GM18858 (cell line): ENCODE measurements at regions not wholly inside any gene's neighbourhood (a gene's known extent, or its start where the extent isn't known, plus 50 kb on each side); places are given as distances from the start of the nearest gene placed in this dataset.

Experiments
- ATAC-seq: cut with Tn5 transposase; IDR thresholded peaks from one replicate; pipeline ENCODE4 v1.9.1; 2021; ENCODE audit not compliant: unreplicated experiment

DNA sequence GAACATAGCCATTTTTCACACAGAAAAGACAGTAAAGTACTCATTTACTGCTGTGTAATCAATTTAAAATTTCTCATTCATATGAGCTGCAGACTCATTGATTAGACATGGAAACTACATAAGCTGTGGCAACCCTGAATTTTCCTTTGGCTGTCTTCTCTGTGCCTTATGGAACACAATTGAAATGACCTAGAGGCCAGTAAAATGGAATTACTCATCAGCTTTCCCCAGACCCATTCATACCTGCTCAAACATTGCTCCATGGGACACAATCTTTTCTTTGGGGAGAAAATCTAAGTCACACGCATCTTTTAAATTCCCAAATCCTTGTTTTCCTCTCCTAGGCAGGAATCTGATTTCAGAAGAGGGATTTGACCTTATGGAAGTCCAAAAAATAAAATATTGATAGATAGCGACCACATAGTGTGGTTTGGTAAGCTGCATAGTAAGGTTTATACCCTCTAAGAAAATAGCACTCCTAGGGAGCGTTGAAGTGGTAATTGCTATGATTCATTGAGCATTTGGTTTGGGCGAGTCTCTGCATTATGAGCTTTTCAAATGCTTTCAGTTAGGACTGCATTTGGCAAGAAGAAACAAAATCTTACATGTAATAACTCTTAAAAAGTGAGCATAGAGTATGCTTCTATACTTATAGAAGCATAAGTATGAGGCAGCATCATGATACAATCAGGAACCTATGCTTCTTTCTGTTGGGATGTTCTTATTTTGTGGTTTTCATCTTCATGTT lies 243.4 kb upstream of the GADL1 start:
- no peak for ATAC-seq

DNA sequence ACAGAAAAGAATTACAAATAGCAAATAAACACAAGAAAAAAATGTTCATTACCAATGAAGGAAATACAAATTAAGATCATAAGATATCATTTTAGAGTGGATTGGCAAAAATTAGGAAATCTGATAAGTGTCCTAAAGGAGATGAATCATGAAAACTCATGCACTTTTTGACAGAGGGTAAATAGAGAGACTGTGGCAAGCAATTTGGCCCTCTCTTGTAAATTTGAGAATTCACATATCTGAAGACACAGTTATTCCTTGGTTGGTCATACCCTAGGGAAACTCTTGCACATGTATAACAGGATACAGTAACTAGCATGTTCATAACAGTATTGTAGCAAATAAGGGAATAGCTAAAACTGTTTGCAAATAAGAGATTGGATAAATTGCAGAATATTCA lies 246.0 kb upstream of the GADL1 start:
- ATAC-seq = no peak

DNA sequence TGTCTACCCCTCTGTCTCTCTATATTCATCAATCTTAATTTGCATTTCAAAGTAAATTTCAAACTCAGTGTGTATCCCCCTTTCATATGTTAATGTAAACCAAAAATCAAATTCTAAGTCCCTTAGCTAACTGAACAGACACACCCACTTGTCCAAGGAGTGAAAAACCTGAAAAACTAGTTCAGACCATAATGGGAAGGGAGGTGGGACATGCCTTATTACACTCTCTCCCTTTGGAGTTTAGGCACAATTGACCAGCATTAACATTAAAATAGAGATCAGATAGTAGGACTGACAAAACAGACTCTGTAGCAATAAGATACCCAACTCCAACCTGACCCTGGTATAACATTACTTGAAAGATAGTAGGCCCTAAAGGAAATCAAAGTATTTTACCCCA lies 247.7 kb upstream of the GADL1 start:
- ATAC-seq = no peak

DNA sequence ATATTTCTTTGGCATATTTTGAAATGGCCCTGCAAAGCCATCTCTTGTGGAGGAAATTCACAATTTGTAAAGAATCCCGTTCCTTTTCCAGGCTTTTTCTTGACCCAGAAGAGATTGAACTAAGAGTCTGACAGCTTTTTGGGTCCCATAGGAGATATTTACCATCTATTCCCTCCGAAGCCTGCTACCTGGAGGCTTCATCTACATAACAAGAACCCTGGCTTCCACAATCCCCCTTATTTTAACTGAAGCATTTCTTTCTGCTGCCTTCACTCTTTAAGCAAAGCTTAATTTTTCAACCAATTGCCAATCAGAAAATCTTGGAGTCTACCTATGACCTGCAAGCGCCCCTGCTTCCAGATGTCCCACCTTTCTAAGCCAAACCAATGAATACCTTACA lies 248.1 kb upstream of the GADL1 start:
- no peak for ATAC-seq

DNA sequence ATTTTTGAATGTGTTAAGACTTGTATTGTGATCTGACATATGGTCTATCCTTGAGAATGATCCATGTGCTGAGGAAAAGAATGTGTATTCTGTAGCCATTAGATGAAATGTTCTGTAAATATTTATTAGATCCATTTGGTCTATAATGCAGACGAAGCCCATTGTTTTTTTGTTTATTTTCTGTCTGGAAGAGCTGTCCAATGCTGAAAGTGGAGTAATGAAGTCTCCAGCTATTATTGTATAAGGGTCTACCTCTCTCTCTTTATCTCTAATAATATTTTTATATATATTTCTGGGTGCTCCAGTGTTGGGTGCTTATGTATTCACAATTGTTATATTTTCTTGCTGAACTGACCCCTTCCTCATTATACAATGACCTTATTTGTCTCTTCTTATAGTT lies 250.6 kb upstream of the GADL1 start:
- ATAC-seq = no peak

DNA sequence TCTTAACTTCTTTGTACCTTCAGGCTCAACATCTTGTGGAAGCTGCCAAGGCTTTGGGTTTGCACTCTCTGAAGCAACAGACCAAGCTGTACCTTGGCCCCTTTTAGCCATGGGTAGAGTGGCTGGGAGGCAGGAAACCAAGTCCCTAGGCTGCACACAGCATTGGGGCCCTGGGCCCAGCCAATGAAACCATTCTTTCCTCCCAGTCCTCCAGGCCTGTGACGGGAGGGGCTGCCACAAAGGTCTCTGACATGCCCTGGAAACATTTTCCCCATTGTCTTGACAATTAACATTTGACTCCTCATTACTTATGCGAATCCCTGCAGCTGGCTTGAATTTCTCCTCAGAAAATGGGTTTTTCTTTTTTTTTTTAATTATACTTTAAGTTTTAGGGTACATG lies 253.1 kb upstream of the GADL1 start:
- no peak for ATAC-seq

DNA sequence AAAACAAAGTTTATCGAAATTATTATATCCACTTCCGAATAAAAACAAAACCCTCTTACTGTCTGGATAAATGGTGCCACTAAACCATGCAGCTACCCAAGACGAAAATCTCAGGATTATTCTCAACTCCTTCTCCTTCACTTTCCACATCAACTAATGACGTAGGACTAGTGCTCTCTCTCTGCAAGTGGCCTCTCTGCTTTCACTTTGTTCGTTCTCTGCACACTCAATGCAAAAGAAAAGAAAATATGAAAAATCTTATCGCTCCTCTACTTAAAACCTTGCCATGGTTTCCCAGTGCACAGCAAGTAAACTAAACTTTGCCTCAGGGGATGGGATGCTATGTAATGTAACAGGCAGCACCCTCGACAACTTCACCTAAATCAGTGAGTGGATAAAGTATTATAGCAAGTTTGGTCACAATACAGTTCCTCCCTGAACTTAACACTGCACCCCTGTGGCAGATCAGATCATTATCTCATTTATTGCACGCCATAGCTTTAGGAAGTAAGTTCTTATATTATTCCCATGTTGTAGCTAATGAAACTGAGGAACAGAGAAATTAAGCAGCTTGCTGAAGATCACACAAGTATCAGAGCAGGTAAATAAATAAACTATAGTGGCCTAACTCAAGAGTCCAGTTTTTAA lies 262.7 kb upstream of the GADL1 start:
- ATAC-seq = no peak

DNA sequence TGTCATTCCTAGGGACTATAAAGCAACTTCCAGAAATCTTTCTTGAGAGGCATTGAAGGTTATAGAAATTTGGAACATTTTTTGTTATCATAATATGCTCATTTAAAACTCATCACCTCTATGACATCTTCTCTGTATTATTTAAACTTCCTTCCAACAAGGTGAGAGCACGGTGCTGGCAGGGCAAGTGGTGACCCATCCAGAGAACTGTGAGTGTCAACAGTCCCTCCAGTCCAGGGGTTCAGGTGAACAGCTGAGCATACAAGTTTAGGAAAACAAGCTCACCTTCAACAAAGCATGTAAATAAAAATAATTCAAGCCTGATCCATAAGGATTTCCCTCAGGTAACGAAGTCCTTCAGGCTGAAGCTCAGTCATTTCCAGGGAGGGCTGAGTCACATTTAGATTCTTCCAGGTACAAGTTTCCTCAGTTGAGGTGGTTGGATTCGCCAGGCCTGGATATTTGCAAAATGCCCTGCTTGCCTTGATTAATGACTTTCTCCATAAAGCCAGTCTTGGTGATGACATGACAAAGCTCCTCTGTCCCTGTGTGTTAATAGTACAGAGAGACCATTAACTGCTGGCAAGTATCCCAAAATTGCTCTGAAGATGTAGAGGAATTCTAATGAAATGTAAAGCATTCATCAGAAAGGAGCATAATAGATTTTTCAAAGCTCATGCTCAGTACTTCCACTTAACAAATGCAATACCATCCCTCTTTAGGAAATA lies 263.6 kb upstream of the GADL1 start:
- no peak for ATAC-seq

DNA sequence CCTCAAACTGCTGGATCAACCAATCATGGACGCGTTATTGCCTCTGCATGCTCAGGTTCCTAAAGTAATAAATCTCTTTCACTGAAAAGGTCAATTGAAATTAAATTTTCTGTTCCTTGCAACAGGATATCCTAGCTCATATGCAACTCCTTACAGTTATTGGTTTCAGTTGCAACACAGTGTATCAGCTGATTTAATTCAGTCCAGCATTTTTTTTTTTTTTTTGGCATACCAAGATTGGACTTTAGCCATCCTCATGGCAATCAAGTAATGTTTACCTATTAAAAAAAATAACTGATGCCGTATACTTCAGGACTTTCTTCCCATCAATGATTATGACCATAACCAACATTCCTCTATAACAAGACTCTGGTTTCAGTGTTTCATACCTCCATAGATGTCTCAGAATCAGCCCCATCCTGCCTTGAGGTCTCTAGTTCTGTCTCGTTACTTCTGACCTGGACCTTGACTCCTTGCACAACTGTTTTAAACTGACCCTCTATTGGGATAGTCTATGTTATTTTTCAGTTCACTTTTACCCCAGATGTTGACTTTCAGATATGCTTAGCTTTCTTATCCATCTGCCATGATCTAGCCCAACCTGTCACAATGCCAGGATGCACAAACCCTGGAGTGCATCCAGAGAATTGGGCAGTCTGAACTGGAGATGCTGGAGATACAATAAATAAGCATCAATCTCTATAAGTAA lies 265.0 kb upstream of the GADL1 start:
- ATAC-seq = no peak

DNA sequence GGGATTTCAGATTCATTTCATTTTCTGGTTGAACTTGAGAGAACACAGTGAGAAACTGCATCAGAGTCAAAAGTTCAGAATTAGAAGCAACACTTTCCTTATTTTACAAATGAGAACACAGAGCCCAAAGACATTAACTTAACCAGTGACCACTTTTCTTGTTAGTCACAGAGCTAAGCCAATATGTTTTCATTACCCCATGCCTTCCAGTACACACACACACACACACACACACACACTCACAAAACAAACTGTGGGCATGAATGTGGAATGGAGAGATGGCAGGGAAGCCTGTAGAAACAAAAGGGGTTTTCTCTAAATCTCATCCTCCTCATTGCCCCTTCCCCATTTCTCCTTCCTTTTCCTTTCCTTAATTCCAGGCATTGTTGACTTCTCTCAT lies 267.4 kb upstream of the GADL1 start:
- ATAC-seq = no peak

DNA sequence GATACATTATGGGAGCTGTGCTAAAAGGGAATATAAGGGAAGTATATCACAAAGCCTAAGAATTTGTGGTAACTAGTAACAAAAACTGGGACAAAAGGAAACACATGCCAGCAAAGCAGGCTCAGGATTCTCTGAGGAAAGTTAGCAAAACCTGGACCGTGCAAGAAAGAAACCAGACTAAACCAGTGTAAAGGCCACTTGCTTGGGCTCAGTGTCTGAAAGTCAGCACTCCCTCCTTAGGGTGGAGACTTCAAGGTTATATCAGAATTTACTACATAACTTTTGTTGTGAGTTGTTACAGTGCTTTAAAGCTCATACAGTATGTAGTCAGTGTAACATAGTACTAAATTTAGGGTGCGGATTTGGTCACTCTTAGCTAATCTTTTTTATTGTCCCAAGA lies 269.9 kb upstream of the GADL1 start:
- no peak for ATAC-seq

DNA sequence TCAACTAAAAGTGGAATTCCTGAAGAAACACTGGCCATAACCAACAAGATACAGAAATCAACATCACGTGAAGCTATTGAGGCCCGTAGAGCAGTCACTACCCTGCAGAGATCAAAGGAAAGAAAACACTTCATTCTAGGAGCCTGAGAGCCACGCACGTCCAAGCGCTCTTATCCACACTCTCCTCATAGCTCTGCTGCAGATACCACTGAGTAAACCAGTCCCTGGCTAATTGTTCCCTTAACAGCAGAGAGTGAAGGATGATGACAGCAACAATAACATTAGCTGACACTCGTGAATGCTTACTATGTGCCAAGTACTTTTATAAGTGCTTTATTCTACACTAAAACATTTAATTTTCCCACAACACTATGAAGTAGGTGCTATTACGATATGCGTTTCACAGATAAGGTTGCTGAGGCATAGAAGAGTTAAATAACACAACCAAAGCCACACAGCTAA lies 271.0 kb upstream of the GADL1 start:
- ATAC-seq = no peak

DNA sequence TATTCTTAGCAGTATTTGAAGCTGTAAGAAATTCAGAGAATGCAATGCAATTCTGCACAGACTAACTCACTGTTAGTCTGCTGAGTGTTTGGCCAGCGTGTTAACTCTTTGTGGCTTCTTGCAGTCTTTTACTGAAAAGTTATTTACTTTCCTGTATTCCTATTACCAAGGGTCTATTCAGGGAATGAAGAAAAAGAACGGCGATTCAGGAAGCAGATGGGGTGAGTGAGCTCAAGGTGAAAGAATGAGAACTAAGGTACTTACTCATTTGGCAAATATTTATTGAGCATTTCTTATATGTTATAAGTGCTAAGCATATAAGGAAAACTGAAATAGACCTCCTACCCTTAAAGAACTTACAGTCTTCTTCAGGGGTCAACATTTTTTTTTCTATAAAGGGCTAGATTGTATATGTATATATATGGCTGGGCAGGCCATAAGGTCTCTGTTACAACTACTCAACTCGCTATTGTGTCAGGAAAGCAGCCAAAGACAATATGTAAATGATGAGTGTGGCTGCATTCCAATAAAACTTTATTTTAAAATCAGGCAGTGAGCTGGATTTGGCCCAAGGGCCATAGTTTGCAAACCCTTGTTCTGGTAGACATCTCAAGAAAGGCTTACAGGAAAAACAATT lies 271.9 kb upstream of the GADL1 start:
- ATAC-seq = no peak

DNA sequence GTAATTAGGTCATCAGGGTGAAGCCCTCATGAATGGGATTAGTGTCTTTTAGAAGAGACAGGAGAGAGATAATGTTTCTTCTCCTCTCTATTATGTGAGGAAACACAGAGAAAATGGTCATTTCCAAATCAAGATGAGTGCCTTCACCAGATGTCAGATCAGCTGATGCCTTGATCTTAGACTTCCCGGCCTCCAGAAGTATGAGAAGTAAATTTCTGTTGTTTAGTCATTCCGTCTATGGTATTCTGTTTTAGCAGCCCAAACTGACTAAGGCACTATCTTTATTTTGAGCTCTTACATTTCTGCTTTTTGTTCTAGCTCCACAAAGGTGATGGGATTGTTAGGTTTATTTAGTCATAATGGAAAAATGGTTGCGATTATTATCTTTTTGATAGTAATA lies 273.2 kb upstream of the GADL1 start:
- ATAC-seq = no peak

DNA sequence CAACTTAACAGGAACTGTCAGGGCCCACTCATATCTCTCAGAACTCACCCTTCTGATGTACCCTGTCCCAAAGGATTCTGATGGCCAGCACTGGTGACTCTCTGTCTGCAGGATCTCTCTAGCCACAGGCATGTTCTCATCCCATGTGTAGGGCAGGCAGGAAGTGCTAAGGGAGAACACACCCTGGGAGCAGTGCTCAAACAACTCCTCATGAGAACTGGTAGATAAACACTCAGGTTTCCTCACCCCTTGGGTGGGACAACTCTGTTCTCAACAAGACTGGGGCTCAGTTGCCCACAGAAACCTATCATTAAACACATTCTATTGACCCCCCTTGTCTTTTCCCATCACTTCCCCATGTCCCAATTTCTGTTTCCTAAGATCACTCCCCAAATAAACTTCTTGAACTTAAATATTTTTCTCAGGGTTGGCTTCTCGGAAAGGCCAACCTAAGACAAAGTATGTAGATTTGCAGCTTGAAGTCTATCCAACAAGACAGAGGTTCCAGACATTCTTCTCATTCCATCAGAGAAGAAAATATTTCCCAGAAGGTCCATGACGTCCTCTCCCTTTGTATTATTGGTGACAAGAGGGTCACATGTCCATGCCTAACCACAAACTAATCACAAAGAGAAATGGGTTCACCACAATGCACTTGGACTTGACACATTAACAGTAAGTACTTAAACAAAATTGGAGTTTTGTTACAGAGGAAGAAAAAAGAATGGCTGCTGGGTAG lies 276.6 kb upstream of the GADL1 start:
- ATAC-seq = no peak

DNA sequence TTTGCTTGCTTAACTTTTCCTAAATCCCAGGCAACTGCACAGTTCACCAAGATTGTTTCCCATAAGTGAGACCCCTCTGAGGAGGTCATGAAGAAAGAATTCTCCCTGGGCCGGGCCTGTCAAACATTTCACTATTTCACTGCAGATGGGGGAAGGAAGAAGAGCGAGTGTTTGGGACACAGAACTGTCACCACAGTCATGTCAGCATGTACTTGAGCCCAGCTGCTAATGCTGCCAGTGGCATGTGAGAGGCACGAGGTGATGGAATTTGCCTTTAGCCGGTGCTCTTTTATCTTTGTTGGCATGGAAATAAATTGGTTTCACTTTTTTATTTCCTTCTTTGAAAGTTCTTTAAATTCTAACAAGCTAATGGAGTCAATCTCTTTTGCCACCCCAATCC lies 277.9 kb upstream of the GADL1 start:
- no peak for ATAC-seq

DNA sequence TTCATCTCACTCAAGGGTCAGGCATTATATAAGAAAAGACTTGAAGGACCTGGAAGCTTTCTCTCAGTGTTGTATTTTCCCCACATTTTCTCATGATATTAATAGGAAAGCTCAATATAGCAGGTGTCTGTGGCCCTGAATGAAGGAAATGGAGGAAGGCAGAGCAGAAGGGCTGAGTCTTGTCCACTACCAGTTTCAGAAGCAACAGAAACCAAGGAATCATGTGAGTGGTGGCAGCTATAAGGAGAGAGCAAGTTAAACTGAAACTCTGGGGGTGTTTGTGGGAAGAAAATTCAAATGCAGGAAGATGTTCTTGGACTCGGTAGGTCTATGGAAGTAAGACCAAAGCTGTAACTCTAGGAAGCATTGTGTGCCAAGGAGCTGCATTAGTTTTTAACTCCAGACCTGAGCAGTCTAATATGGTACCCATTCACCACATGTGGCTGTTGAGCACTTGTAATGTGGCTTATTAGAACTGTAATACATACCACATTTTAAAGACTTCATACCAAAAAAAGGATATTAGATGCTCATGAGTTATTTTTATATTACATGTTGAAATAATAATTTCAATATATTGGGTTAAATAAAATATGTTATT lies 278.8 kb upstream of the GADL1 start:
- no peak for ATAC-seq

DNA sequence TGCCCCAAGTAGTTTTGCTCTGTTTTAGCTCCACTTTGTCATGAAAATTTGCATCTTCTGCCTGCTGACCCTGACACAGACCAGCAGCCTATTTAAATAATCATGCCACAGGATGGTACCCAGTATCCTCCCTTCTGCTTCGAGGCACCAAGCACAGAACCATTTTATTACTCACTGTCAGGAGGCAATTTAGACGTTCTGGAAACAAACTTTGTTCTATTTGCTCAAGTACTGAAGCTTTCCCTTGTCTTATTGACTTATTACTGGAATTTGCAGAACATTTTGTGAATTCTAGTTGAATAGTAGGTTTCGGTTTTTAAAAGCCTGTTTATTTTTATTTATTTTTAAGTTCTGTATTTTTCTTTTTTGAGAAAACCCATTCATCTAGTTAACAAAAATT lies 279.6 kb upstream of the GADL1 start:
- ATAC-seq = no peak

DNA sequence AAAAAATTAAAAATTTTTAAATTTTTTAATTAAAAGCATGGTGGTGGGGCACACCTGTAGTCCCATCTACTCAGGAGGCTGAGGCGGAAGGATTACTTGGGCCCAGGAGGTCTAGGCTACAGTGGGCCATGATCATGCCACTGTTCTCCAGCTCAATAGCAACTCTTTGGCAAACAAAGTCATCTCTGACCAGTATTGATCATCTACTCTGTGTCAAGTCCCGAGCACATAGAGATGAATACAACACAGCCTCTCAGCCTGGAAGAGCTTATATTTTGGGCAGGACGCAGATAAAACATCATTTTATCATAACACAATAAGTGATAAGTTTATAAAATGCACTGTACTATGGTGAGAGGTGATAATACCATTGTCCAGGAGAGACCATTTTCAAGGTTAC lies 281.6 kb upstream of the GADL1 start:
- no peak for ATAC-seq

DNA sequence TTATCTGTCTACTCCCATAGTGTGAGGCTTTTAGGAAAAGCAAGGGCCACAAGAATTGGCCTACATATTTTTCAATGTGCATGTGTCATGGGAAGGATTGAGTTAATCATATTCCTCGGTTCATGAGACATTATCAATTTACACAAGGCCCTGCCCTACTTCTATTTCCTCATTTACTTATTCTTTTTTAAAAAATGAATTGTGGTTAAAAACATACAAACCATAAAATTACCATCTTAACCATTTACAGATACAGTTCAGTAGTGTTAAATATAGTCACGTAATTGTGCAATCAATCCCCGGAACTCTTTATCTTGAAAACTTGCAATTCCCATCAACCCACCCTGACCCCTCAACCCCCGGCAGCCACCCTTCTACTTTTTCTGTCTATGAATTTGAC lies 284.0 kb upstream of the GADL1 start:
- no peak for ATAC-seq
